MM.1S (cell line): ENCODE measurements at regions not wholly inside any gene's neighbourhood (a gene's known extent, or its start where the extent isn't known, plus 50 kb on each side); places are given as distances from the start of the nearest gene placed in this dataset.

Experiments
- EZH2phosphoT487 ChIP-seq: fragments of 300-600 bp; sonication (generic); IDR thresholded peaks from 2 replicates; pipeline ENCODE4 v1.6.1; 2018; ENCODE audit warnings: antibody characterized with exemption, low read length
- TF ChIP-seq, protein P1 (sequence below): fragments of 300-600 bp; sonication (generic); IDR thresholded peaks from 2 replicates; pipeline ENCODE4 v1.5.1; 2016; ENCODE audit warnings: antibody characterized with exemption, low read length, mixed read lengths

DNA sequence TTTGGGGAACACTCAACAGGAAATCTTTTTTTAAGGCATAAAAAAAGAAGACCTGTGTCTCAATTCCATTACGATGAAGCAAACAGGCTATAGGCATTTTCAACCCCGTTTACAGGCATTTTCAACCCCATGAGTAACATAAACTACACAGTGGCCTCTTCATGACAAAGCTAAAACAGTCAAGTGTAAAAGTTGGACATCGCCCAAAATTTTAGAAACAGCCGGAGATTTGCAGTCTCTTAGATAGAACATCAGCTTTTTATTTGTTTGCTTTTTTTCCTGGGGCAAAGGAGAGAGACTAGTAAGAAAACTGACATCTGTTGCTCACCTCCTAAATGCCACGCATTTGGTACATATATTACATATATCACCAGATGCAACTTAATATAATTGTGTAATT lies 173.7 kb downstream of the CMPK2 start:
- TF ChIP-seq, protein P1, sequence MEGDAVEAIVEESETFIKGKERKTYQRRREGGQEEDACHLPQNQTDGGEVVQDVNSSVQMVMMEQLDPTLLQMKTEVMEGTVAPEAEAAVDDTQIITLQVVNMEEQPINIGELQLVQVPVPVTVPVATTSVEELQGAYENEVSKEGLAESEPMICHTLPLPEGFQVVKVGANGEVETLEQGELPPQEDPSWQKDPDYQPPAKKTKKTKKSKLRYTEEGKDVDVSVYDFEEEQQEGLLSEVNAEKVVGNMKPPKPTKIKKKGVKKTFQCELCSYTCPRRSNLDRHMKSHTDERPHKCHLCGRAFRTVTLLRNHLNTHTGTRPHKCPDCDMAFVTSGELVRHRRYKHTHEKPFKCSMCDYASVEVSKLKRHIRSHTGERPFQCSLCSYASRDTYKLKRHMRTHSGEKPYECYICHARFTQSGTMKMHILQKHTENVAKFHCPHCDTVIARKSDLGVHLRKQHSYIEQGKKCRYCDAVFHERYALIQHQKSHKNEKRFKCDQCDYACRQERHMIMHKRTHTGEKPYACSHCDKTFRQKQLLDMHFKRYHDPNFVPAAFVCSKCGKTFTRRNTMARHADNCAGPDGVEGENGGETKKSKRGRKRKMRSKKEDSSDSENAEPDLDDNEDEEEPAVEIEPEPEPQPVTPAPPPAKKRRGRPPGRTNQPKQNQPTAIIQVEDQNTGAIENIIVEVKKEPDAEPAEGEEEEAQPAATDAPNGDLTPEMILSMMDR, result no peak
- no peak for TF ChIP-seq EZH2phosphoT487
